ENCODE measurements at regions not wholly inside any gene's neighbourhood (a gene's known extent, or its start where the extent isn't known, plus 50 kb on each side); places are given as distances from the start of the nearest gene placed in this dataset.
"Not testable (repeated sequence)": the region's sequence is repeated elsewhere in the genome, so short reads cannot be mapped to it uniquely, and the experiment has no call there.

DNA sequence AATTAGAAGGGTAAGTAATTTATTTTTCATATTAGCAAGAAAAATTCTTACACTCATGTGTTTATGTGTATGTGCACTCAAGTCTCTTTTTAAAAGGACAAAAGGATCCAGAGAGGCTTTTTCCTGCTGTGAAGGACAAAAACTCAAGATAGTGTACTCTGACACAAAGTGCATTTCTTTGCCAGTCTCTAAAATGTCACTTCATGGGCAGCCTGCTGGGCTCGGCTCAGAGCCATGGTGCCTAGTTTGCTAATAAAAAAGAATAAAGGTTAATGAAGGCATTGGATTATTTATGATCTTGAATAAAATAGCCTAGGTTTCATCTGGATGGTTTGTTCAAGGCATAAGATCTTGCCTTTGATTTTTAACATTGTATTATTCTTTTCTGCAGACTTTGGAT lies 989.0 kb downstream of the TBL1XR1 start:
- DNase-seq: no peak

DNA sequence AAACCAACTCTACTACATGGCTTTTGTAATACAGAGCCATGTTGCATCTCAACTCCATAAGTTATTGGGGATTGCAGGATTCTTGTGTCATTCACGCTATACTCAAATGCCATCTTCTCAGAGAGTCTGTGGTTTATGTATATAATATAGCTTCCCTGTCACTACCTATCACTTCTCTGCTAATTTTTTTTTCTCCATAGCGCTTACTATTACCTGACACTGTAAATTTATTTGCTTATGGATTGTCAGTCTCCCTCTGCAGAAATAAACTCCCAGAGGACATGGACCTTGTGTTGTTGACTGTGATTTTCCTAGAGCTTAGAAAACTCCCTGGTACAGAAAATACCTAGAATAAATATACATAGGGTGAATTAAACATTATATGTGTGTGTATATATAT lies 990.5 kb downstream of the TBL1XR1 start:
- no peak for DNase-seq

DNA sequence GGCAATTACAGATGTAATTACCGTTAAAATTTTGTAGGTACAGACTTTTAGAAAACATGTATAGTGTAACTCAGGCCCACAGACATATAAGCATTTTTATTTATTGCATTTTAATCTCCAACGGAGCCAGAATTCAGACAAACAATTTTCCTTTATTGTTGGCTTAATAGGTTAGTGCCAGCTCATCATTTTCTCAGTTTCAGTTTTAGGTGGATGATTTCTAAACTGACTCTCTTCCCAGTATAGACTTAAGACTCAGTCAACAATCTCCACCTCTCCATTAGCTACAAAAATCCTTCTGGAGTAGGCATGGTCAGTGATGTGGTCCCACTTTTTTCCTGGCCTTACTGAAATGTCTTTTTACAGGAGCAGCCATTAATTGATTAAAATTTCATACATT lies 994.6 kb downstream of the TBL1XR1 start:
- no peak for DNase-seq

DNA sequence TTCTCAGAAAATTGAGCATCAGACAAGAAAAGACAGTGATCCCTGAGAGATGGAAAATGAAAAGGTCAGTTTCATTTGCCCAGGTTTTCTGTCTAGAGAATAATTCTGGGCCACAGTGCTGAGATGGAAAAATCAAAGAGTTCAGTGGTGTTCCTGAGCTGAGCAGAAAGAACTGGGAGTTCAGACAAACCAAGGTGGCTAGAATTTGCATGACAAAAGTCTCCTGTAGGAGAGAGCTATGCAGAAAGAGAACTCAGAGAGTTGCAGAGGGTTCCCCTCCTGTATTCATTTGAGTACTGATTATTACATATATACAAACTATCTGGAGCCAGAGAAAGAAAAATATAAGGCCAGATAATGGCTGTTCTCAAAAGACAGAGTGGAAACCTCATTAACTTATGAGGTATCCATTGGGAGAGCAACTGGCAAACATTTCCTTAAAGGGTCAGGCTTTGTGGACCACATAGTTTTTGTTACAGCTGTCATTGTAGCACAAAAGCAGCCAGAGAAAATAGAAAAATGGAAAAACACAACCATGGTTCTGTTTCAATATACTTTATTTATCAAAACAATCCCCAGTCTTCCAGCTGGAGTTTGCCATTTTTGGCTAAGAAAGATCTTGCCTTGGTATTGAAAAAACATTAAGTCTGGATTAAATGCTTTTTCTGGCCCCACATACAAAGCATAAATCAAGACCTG lies 1004.1 kb downstream of the TBL1XR1 start:
- no peak for DNase-seq

DNA sequence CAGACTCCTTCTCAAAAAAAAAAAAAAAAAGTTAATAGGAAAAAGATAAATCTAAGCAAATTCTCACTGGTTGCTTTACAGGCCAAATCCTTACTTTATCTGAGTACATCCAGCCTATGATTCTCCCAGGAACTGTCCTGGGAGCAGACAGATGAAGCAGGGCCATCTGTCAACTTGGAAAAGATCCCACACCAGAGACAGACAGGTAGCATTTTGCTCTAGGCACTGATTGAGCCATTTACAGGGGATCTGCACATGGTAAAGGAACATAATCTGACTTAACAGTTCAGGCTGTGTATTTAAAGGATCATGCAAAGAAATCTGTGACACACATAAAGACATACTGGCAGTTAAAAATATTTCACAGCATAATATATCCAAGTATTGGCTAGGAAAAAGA lies 1006.5 kb downstream of the TBL1XR1 start:
- no peak for DNase-seq

DNA sequence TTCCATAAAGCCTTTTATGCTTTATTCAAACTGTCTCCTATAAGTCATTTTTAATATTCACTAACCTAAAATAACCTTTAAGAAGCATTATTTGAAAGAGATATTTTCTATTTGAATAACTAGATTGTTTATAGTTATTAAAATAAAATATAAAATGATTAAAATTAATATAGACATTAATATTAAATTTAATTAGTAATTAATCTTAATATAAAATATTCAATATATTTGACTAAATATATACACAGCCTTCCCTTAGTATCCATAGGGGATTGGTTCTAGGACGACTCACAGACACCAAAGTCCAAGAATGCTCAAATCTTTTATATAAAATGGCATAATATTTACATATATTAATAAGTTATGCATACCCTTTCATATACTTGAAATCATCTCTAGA lies 1014.1 kb downstream of the TBL1XR1 start:
- no peak for DNase-seq

DNA sequence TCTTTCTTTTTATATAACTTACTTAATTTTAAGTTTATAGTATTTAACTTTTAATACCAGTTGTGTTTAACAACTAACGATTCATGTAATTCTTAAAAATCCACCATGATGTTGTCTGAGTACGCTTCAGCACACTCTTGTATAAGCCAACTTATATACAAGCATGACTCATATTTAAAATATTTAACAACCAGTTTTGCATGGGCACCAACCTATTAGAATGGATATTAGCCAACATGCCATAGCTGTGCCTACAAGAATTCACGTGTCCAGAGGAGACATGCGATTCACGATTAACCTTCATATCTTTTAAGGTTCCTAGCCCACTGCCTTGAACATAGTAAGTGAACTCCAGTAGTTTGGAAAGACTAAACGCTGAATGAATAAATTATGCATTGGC lies 1023.2 kb downstream of the TBL1XR1 start:
- no peak for DNase-seq

DNA sequence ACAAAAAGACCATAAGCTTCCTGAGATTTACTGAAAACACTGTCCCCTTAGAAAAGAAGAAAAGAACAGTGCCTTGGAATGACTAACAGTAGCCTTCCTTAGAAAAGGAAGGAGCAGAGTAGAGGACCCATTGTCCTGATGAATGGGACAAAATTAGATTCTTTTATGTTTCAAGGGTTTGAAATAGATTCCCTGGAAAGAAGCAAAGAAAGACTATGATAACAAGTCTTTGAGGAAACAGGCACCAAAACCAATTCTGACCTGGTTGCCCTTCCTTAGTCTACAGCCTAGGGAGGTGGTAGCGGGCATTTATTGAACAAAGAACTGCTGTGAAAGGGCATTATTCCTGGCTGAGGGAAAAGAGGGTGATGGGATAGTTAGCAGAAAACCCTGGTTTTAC lies 1024.8 kb downstream of the TBL1XR1 start:
- DNase-seq: no peak

DNA sequence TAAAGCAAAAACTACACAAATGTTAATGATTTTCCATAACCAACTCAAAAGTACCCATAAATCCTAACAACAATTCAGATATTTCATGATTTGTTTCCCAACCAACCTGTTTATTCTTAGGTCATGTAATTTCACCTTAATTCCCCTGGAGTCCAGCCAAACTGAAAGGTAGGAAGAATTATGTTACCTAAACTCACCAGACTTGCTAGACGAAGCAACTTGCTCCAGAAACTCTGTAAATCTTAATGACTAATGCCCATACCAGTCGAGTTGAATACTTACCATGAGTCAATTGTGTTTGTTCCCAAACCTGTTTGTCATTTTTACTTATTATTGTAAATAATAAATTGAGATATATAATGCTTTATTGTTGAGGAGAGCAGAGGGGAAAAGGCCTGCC lies 1030.0 kb downstream of the TBL1XR1 start:
- no peak for DNase-seq

DNA sequence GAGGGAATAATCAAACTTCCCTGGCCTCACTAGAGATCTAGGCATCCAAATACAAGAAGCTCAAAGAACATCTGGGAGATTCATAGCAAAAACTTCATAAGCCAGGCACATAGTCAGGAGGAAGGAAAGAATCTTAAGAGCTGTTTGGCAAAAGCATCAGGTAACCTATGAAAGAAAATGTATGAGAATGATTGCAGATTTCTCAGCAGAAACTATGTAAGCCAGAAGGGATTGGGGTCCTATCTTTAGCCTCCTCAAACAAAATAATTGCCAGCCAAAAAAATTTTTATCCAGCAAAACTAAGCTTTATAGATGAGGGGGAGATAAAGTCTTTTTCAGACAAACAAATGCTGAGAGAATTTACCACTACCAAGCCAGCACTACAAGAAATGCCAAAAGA lies 1036.3 kb downstream of the TBL1XR1 start:
- no peak for DNase-seq

DNA sequence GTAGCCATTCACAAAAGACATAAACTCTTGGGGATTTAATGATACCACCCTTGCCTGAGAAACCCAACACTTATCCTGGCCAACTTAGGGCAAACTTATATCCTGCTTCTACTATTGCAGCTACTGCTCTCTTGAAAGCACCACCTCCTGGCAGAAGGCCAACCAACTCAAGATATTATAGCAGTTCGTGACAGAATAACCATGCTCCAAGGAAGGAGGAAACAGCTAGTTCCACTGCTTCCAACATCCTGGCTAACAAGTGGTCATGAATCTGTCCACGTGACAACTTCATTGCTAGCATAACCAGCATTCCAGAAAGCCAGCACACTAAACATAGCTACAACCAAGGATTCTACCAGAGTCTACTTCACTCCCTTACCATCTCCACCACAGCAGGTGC lies 1037.5 kb downstream of the TBL1XR1 start:
- DNase-seq: no peak

DNA sequence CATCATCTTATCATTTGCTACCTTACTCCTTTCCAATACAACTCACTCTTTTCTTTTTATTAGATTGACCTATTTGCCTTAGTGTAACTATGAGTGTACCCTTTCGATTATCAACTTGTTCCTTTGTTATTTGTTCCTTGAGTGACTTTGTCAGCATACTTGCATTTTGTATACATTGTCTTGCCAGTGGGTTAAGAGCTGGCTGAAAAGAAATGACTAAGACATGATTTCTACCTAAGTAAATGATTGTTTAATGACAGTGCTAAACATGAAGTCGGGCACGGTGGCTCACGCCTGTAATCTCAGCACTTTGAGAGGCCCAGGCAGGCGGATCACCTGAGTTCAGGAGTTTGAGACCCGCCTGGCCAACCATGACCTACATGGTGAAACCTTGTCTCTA lies 1042.3 kb downstream of the TBL1XR1 start:
- DNase-seq: no peak

DNA sequence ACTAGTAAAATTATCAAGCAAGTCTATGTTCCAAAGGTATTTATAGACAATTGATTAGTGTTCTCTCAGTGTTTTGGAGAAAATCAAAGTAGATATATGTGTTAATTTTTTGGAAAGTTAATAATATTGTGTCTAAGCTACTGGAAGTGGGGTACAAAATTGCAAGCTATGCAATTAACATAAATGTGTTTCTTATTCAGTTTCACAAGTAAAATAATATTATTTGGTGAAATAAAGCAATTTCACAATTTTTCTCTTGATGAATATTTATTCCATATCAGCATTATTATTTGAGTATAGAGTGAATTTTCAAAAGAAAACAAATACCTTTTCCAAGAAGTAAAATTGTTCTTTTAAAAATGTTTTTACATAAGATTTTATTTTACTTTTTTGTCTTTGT lies 1047.7 kb downstream of the TBL1XR1 start:
- DNase-seq: no peak

DNA sequence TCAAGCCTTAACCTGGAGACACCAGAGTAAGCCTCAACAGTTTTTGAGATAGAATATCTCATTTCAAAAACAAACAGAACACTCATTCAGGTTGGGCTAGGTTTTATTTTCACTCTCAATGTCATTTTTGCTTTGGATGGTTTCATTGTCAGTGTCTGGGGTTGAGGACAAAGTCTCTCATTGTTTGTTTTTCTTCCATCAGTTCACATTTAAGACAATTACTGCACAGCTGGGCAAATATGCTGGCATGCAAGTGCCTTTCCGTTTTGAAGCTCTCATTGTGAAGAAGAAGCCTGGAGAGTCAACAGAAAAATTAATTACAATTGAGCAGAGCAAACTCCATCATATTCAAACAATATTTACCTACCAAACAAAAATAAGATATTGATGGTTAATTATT lies 1050.0 kb downstream of the TBL1XR1 start:
- peak in 13 of 58 donors; percentile 0 to 62 (median 4) for DNase-seq

DNA sequence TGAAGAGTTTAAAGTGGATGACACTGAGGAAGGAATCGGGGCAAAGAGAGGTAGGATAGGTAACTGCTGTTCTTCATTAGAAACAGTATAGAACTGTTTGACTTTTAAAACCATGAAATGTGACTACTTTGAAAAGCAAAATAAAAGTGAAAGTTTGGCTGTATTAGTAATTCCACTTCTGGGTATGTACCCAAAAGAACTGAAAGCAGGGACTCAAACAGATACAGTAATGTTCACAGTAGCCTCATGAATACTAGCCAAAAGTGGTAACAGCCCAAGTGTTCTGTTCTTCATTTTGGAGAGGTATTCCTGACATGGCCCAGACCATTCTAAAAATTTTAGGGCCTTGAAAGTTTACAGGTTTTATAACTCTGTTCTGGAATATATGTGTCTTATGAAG lies 1055.4 kb downstream of the TBL1XR1 start:
- DNase-seq: no peak

DNA sequence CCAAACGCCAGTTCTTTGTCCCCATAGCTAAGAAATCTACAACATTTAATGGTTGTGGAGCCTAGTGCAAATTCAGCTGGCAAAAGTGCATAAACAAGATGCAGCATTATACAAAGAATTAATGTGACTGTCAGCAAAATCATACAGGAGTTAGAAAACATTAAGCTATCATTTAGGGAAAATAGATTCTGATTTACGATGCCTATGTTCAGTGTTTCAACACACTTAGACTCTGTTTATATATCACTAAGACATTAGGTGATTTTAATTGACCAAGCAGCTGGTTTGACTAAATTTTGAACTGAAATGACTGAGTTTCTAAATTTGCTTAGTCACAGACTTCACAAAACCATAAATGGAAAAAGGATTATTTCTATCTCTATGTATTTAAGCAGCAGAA lies 1076.8 kb downstream of the TBL1XR1 start:
- no peak for DNase-seq

DNA sequence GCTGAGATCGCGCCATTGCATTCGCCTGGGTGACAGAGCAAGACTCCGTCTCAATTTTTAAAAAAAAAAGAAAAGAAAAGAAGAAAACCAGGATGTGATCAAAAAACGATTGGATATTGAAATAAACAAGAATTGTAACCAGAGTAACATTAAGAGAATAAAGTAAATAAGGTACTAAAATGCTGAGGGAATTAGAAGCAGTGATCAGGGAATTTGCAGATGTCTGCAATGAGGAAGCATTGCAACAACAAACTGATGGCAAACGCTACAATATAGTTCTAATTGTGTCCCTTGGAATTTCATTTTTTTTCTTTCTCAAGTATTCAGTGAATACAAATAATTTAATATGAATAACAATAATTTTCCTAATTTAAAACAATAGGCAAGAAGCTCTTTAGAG lies 1077.5 kb downstream of the TBL1XR1 start:
- no peak for DNase-seq

DNA sequence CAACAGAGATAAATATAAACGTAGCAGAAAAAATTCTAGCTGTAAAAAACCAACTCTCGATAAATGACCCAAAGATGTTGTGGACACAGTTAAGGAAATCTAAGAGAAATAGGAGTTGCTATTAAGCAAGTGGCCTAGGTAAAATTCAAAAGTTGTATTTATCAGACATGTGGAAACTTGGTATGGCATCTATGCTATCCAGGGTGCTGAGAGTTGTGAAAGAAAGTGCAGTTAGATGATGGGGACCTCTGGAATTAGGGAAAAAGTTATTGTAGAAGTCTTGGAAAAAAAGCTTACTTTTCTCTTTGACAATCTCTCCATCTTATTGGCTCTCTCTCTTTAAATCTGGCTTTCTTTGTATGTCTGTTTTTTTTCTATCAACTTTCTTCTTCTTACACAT lies 1090.9 kb downstream of the TBL1XR1 start:
- no peak for DNase-seq

DNA sequence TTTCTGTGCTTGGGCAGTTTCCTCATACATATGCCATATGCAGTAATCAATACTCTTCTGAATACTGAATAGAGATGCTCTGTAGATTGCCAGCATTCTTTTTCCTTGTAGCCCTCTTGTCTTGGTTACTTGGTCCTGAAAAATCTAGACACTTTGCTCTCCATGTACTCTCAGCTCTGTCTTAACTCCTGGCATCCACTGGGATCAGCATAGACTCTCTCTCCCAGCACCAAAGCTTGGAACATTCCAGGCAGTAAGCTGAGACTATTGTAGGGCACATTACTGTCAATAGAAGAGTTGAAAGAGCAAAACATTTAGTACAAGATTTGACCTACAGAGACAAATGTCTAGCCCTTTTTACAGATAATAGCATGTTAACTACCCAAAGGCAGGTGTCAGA lies 1100.3 kb downstream of the TBL1XR1 start:
- no peak for DNase-seq

DNA sequence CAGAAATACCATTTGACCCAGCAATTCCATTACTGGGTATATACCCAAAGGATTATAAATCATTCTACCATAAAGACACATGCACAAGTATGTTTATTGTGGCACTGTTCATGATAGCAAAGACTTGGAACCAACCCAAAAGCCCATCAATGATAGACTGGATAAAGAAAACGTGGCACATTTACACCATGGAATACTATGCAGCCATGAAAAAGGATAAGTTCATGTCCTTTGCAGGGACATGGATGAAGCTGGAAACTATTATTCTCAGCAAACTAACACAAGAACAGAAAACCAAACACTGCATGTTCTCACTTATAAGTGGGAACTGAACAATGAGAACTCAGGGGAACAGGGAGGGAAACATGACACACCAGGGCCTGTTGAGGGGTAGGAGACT lies 1103.4 kb downstream of the TBL1XR1 start:
- not testable (repeated sequence) for DNase-seq

DNA sequence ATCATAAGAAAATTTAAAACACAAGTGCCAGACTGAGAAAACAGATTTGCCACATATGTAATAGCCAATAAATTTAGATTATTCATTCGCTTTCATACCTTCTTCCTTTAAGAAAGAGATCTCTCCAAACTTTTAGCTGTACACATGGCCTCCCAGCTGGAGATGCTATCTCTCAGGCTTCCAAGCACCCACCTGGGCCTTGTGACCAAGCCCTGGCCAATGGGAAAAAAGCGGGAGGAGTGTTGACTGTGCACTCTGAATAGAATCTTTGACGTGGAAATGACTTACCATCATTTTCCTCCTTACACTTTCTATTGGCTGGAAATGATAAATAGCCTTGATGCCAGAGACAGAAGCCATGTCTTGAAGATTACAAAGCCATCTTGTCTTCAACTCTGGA lies 1106.6 kb downstream of the TBL1XR1 start:
- no peak for DNase-seq

DNA sequence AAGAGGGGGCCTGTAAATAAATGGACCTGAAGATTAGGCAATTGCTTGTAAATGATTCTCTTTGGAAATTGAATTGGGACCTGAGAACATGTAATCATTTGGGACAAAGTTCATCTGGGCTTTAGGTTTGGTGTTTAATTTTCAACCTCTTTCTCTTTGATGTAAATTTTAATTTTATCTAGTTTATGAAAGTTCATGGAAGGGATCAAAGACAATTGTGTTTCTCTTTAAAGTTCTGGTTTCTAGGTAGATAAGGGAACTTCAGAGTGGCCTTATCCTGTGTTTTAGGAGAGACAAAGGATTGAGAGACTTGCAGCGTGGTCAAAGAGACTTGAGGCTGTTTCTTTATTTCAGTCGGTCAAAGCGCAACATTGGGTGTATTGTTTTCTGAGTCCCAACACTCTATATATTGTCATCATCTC lies 1108.3 kb downstream of the TBL1XR1 start:
- no peak for DNase-seq

DNA sequence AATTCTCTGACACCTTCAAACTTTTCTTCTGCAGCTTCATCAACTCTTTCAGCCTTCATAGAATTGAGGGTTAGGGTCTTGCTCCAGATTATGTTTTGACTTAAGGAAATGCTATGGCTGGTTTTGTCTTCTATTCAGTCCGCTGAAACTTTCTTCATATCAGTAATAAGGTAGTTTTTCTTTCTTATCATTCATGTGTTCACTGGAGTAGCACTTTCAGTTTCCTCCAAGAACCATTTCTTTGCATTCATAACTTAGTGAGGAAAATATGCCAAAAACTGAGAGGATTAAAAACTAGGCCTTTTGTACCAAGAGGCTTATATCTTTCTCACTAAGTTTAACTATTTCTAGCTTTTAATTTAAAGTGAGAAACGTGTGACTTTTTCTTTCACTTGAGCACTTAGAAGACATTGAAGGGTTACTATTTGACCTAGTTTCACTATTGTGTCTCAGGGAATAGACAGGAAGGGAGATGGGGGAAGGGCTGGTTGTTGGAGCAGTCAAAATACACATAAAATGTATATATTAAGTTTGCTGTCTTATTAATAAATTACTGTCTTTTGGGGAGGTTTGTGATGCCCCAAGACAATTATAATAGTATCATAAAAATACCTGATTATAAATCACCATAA lies 1110.1 kb downstream of the TBL1XR1 start:
- DNase-seq: no peak

DNA sequence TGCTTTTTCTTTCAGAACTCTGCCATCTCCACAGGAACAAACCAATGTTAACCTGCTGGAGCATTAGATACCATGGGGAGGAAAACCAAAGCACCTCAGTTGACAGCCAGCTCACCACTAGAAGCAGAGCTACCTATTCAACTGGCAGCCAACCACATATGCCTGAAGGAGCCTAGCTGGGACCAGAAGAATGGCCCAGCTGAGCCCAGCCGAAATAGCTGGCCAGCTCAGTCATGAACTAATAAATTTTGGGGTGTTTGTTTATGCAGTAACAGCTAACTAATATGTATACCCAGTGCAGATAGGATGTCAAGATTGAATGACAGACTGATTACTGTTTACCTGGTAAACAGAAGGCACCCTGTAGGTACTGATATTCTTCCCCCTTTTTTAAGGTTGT lies 1117.5 kb downstream of the TBL1XR1 start:
- no peak for DNase-seq
